Cardiac fibroblast (primary cell): ENCODE measurements at regions not wholly inside any gene's neighbourhood (a gene's known extent, or its start where the extent isn't known, plus 50 kb on each side); places are given as distances from the start of the nearest gene placed in this dataset.
"Not testable (repeated sequence)": the region's sequence is repeated elsewhere in the genome, so short reads cannot be mapped to it uniquely, and the experiment has no call there.

Source experiments
- DNase-seq, 2 donors: peaks; one replicate each; pipeline versions ENCODE4 v3.0.0 to v3.0.0-alpha.2; 2010; ENCODE audit warnings: low read depth in 2 of 2
- H3K4me3 ChIP-seq, 2 donors: replicated peaks in 1 of 2; 1 replicate in 1 of 2; 2 replicates in 1 of 2; pipeline ENCODE4 v1.5.1; 2011; ENCODE audit warnings: low read depth in 2 of 2, low read length in 2 of 2, mild to moderate bottlenecking in 2 of 2, moderate library complexity in 1 of 2
- CTCF ChIP-seq: IDR thresholded peaks from one replicate; pipeline ENCODE4 v1.5.1; 2011; ENCODE audit warnings: low read depth, mild to moderate bottlenecking, low read length, inconsistent platforms

- no peak for TF ChIP-seq CTCF
- no peak overlapping the region for H3K4me3 ChIP-seq
- peak; percentile 76 to 79 for DNase-seq
These were observed 104.2 kb upstream of the PDE10A start for GRCh38 chr6:165767228-165767627.

GRCh38 chr6:165766457-165766856, 103.4 kb upstream of the PDE10A start:
- TF ChIP-seq CTCF: no peak
- H3K4me3 ChIP-seq: no peak overlapping the region
- peak; percentile 70 to 82 for DNase-seq

- H3K4me3 ChIP-seq: no peak overlapping the region
- no peak for TF ChIP-seq CTCF
- DNase-seq: peak in 1 of 2 donors; percentile 17
These were observed 103.0 kb upstream of the PDE10A start for GRCh38 chr6:165766026-165766425.

- DNase-seq, H3K4me3 ChIP-seq: not testable (repeated sequence)
These were observed 102.2 kb upstream of the PDE10A start for GRCh38 chr6:165765256-165765655.

- DNase-seq: peak in 1 of 2 donors; percentile 56
- no peak for TF ChIP-seq CTCF
- no peak overlapping the region for H3K4me3 ChIP-seq
These were observed 99.8 kb upstream of the PDE10A start for GRCh38 chr6:165762876-165763275.

GRCh38 chr6:165762125-165762524, 99.1 kb upstream of the PDE10A start:
- no peak for DNase-seq
- TF ChIP-seq CTCF: no peak
- no peak overlapping the region for H3K4me3 ChIP-seq

GRCh38 chr6:165760803-165761185, 97.8 kb upstream of the PDE10A start:
- TF ChIP-seq CTCF: no peak
- no peak overlapping the region for H3K4me3 ChIP-seq
- DNase-seq: no peak
